NCI-H1105 (cell line): ENCODE measurements at regions not wholly inside any gene's neighbourhood (a gene's known extent, or its start where the extent isn't known, plus 50 kb on each side); places are given as distances from the start of the nearest gene placed in this dataset.

Experiments
- DNase-seq: peaks from one replicate; lab custom pipeline; 2025; lab: John Stamatoyannopoulos, UW

DNA sequence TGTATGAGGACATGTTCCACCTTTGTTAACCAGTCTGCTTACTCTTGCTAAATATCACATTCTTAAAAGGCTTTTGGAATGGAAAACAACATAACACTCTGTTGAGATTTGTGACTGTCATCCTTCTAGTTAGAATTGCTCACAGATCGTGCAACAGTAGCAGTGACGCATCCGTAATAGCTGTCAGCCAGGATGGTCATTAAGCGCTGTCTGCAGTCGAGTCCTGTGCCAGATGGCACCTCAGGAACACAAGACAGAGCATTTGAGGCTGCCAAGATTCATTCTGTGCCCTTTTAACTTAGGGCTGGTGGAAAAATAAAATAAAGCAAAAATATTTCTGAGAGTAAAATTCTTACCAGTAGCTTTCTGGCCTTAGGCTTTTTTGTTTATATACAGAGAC lies 348.6 kb downstream of the ANKRD7 start:
- DNase-seq: no peak

DNA sequence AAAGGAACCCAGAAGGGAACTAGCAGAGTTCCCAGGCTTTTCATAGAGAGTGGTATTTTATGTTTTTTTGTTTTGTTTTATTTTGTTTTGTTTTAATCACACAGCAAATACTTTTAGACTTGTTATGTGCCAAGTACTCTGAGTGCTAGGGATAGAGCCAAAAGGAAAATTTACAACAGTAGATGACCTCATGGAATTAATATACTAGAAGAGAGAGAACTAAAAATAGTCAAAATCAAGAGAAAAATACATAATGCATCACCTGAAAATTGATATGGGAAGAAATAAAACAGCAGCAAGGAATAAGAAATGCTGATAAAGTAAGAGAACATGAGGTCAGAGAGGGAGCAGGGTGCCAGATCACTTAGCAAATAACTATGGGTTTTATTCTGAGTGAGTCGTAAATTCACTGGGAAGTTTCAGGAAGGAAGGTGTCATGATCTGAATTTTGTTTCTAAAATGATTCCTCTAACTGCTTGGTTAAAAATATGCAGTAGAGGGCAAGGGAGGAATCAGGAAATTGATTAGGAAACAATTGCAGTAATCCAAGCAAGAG lies 351.0 kb downstream of the ANKRD7 start:
- no peak for DNase-seq

DNA sequence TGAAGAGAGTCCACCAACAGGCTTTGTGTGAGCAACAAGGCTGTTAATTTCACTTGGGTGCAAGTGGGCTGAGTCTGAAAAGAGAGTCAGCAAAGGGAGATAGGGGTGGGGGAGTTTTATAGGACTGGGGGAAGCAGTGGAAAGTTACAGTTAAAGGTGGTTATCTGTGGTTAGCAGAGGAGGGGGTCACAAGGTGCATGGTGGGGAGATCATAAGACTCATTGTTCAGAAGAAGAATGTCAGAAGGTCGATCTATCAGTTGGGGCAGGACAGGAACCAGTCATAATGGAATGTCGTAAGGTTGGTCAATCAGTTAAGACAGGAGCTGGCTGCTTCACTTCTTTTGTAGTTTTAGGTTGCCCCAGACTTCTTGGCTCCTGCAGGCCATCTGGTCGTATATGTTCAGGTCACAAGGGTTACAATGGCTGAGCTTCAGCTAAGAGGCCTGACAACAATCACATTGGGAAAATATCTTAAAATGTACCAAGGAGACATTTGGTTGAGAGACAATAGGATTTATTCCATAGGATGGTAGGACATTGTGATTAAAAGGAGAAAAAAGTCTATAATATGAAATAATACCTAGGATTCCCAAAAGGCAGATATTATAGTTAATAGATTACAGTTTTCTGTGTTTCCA lies 356.4 kb downstream of the ANKRD7 start:
- no peak for DNase-seq

DNA sequence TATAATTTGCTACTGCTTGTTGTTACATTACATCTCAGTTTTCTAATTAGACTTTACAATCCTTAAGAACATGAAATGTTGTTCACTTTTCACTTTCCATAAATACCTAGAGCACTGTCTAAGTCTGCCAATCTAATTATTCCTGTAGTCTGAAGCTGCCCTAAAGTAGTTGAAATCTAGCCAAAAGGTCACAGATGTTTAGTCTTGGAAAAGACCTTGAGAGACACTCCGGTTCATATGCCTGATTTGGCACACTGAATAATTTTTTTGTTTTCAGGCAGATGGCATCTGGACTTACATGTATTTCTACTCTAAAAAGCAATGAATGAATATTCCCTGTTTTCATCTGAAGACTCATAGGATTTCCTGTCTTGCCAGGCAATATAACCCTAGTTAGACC lies 359.1 kb downstream of the ANKRD7 start:
- peak; percentile 25 for DNase-seq

DNA sequence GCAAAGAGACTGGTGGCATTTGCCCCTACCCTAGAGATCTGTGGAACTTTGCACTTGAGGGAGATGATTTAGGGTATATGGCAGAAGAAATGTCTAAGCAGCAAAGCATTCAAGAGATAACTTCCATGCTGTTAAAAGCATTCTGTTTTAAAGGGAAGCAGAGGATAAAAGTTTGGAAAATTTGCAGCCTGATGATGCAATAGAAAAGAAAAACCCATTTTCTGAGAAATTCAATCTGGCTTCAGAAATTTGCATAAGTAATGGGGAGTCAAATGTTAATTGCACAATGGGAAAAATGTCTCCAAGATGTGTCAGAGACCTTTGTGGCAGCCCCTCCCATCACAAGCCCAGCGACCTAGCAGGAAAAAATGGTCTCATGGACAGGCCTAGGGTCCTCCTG lies 361.7 kb downstream of the ANKRD7 start:
- DNase-seq: no peak

DNA sequence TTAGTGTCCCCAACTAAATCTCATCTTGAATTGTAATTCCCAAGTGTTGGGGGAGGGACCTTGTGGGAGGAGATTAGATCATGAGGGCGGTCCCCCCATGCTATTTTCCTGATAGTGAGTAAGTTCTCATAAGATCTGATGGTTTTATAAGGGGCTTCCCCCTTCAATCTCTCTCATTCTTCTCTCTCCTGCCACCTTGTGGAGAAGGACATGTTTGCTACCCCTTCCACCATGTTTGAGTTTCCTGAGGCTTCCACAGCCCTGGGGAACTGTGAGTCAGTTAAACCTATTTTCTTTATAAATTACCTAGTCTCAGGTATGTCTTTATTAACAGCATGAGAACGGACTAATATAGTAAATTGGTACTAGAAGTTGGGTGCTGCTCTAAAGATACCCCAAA lies 365.6 kb downstream of the ANKRD7 start:
- DNase-seq: no peak

DNA sequence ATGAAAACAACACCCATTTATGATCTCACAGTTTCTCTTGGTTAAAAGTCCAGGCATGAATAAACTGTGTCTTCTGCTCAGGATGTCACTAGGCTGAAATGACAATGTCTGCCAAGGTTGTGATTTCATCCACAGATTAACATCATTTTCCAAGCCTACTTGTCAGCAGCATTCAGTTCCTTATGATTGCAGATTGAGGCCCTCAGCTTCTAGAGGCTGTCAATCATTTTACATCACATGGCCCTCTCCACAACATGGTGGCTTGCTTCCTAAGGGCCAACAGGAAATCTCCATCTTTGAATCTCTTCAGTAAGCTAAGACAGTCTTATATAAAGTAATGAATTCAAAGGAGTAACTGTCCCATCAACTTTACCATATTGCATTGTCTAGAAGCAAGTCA lies 377.6 kb downstream of the ANKRD7 start:
- no peak for DNase-seq

DNA sequence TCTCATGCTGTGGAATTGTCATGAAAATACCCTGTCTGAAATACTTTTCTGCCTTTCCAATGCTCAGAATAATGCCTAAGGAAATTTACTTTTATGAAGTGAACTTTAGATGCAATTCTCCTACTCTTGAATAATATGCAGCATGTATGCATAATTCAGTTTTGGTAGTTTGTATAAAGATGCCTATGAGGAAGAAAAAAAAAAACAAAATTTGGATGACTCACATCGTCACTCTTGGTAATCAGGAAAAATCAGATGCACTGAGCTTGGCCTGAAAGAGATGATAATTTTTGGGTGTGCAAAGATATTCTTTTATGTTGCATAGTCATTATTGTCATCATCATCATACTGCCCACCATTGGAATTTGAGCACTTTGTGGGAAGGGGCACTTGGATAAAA lies 382.1 kb downstream of the ANKRD7 start:
- no peak for DNase-seq

DNA sequence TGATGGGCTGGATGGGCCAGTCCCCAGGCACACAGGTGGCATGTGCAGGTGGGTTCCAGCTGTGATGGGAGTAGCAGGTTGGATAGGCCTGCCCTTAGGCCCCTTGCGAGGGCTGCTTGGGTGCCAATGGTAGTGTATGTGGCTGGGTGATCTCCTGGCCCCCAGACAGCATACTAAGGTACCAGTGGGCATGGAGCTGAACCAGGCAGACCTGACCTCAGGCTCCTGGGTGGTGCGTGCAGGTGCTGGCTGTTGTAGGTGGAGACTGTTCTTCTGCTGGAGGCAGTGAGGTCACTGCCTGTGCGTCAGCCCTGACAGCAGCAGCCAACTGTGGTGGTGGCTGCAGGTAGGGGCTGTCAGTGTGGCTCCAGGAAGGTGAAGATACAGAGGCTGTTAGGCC lies 384.7 kb downstream of the ANKRD7 start:
- DNase-seq: no peak

DNA sequence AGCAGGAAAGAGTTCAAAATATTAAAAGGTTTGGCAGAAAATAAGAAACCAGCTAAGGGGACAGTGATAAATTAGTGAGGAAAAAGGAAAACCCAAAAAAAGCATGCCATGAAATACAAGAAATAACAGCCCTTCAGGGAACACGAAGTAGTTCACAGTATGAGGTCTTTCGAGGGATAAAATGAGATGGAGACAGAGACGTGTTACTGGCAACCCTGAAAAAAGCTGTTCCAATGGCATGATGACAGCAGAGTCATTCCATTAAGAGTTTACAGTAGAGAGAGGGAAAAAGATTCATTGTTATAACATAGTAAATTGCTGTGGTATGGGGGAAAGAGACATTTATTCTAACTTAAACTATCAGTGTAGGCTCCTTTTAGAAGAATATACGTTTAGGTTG lies 391.2 kb downstream of the ANKRD7 start:
- DNase-seq: no peak

DNA sequence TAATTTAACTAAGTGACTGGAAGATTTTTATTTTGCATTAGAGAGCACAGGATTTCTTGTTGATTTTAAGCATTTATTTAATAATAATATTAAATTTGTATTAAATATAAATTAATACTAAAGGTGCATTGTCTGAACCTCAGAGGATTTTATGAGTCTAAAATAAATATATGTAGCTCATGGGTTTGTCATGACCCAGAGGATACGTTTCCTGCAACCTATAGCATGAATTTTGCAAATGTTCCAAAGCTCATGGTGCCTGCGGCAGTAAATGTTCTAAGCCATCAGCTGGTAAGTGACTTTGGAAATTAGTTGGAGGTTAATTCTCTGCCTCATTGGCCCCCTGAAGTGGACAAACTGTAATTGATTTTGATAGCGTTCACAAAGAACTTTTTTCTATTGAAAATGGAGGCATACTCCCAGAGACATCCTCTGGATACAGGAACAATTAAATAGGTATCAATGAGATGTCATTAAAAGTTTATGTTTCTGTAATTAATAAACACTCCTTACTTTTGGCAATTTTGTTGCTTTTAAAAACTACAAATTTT lies 397.4 kb downstream of the ANKRD7 start:
- DNase-seq: no peak

DNA sequence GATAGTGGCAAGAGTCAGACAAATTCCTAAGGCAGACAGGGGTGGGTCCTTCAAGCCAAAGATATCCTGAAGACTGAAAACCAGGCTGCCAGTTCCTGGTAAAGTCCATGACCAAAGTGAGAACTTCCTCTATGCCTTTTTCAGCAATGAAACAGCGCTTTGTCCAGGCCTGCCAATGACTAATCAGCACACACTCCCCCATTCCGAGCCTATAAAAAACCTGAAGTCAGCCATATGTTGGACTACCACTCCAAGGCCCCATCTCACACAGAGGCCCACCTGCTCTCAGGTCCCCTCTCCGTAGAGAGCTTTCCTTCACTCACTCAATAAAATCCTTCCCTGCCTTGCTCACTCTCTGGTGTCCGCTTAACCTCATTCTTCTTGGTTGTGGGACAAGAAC lies 402.2 kb downstream of the ANKRD7 start:
- DNase-seq: no peak

DNA sequence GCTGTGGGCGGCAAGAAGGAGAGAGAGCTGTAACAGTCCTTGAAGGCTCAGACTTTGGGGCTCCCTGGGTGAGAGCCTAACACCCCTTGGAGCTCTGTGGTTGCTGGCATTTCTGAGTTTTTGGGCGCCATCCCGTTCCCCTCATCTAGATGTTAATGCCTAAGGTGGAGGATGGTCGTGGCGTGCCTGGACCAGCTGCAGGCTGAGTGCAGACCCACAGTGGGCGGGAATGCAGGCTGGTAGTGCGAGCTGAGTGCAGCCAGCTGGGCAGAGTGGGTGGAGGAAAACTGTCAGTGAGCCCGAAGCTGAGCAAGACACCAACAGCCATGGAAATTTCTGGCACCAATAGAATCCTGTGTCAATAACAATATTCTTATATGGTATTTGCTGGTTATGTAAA lies 403.0 kb downstream of the ANKRD7 start:
- DNase-seq: no peak

DNA sequence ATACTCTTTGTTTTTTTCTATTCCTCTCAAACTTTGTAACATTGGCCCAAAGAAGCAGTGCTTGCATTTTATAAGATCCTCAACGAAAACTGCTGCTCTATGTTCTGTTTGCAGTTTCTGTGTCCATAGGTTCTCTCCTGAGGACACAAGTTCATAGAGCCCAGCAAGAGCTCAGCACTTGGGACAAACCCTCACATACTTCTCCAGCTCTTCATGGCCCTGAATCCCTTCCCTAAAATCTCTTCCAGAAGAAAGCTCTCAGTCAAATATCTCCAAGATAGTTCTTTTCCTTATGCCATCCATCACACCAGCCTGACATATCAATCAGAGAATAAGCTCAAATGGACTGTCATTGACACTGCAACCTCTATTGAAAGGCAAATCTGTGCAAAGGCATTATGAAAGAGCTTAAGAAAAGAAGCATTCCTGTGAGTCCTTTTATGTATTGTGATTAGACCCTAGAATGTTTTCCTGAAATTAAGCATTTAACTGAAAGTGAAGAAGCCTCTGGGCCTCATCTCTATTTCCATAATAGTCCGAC lies 405.5 kb downstream of the ANKRD7 start:
- no peak for DNase-seq

DNA sequence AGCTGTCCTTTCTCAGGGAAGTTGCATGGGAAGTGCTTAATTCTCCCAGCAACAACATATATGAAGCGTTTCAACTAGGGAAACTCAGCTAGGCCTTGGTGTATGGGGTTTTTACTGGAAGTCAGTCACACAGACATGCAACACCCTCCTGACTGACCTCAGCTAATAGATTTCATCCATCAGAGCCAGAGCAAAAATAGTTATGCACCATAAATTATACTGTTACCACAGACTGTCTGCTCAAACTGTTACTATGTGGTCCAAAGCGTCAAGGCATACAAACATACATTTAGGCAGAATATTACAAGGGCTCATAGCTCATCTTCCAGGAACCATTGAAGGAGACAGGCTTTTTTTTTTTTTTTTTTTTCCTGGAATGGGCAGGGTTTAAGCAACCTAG lies 417.9 kb downstream of the ANKRD7 start:
- no peak for DNase-seq

DNA sequence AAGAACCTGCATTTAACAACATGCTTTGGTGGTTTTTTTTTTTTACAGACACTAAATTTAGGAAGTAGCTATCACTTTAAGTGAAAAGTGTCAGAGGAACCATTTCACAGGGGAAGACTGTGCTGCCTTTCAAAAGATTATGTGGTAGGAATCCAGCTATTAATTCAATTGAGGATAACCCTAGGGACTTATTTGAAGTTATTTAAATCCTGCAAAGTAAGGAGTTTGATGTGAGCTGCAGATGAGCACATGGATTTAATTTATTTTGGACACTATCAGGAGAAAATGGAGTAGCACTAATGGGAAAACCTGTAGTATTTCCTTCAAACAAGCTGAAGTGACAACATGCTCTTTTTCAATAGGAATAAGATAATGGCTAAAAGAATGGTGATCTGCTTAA lies 419.8 kb downstream of the ANKRD7 start:
- DNase-seq: no peak

DNA sequence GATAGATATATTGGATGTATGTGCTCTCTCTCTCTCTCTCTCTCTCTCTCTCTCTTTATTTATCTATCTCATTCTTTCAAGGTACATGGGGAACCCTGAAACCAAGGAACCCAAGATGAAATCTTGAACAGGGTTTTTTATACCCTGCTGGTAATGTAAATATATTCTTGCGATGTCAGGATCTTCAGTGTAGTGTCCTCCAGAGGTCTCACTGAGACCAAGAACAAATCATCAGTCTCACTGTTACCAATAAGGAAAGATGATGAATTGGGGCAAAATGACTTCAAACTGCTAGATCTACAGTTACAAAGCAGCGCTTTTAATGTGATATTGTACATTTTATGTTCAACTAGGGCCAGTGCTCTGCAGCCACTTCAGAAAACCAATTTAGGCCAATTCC lies 423.5 kb downstream of the ANKRD7 start:
- no peak for DNase-seq

DNA sequence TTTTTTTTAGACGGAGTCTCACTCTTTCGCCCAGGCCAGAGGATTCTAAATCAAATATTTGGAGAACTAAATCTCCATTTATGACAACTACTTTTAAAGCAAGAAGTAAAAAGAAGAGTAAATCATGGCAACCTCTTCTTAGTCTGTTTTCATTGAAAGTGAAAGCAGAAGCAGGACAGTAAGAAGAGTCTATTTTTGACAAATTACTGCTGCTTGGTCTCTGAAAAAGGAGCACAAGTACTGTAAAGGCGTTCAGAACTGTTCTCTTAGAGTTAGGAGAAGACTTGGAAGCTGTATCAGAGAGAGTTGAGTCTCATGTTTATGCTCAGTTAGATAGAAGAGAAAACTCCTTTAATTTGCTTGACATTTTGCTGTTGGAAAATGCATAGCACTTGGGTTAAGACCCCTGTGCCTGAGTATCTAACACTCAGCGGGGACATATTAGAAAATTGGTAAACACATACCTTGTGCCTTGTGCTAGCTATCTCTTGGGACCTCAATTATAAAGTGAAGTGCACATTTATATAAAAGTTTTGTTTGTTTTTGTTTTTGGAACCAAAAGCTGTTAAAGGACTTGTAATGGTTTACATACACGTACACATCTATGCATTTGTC lies 433.0 kb downstream of the ANKRD7 start:
- DNase-seq: no peak

DNA sequence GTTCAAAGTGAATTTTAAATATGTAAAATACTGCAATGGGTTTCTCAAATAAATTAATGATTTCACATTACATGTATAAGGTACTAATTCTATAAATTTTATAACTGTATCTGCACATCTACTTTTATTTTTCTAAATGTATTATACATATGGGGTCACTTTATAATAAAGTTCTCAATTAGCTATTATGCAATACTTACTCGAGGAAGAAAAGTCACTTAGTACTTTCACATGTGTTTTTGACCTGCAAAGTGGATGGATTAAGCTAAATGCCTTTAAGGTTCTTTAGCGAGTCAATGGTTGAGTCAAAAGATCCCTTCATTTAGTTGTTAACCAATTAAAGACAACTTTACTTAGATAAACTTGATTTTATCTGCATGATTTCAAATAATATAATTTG lies 437.8 kb downstream of the ANKRD7 start:
- DNase-seq: no peak

DNA sequence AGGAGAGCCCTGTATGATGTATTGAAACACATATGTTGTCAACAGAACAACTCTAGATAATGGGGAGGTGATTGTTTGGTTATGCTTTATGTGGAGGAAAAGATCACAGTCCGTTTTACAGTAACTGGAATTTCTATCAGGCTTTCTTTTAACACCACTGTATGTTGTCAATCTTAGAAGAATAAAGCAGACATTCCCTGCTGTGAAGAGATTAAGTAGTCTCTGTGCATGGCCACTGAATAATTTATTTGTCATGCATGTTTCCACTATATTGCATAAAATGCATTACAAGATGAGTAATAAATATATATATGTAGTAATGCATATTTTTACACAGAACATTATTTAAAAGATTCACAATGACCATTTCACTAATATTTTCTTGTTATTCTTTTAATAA lies 440.0 kb downstream of the ANKRD7 start:
- no peak for DNase-seq

DNA sequence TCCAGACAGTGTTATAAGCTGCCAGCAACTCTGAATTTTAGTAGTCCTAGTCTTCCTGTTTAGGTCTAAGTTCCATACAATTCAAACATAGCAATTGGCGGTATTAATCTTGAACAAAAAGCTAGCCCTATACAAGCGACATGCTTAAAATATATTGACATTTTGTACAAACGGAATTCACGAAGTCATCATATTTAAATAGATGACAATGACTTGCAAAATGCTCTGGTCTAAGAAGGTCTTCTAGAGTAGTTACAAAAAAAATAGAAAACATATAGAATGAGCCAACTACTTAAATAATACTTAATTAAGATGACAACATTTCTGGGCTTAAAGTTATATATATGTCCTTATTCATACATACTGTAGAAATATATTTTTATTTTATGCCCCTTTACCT lies 446.6 kb downstream of the ANKRD7 start:
- DNase-seq: no peak

DNA sequence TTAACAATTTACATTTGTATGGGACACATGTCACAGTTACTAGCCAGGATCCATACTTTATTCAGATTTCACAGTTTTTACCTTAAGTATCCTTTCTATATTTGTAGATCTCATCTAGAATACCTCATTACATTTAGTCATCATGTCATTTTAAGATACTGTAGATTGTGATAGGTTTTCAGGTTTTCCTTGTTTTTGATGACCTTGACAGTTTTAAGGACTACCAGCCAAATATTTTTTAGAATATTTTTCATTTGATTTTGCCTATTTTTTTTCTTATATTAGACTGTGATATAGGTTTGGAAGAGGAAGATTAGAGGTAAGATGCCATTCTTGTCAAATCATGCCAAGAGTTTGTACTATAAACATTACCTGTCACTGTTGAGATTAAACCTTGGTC lies 460.3 kb downstream of the ANKRD7 start:
- no peak for DNase-seq

DNA sequence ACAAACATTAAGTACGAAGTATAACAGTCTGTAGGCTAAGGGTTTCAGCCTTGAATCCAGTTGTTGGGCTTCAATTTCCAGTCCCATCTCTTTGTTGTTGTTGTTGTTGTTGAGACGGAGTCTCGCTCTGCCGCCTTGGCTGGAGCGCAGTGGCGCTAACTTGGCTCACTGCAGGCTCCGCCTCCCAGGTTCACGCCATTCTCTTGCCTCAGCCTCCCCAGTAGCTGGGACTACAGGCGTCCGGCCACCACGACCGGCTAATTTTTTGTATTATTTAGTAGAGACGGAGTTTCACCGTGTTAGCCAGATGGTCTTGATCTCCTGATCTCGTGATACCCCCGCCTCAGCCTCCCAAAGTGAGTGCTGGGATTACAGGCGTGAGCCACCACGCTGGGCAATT lies 464.9 kb downstream of the ANKRD7 start:
- DNase-seq: no peak

DNA sequence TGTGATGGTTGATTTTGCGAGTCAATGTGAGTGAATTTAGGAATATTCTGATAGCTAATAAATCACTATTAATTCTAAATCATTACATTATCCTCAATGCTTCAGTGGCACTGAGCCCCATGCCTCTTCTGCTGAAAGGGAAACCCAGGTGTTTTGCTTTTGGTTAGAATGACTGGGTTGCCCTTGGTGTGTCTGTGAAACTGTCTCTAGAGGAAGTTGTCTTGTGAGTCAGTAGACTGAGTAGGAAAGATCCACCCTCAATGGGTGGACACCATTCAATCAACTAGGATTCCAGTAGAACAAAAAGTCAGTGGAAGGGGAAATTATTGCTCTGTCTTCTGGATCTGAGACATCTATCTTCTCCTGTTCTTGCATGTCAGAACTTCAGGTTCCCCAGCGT lies 472.4 kb downstream of the ANKRD7 start:
- DNase-seq: no peak
